Common myeloid progenitor, CD34-positive (primary cell): ENCODE measurements at regions not wholly inside any gene's neighbourhood (a gene's known extent, or its start where the extent isn't known, plus 50 kb on each side); places are given as distances from the start of the nearest gene placed in this dataset.

ENCODE experiments used
- CTCF ChIA-PET: fragments of 350-600 bp; sonication (Branson Sonifier 250); formaldehyde crosslinking; loops from one replicate; lab custom pipeline; 2021; ENCODE audit warnings: antibody characterized with exemption; lab: Charles Lee
- POLR2A ChIA-PET: fragments of 350-600 bp; sonication (Branson Sonifier 250); formaldehyde crosslinking; loops from one replicate; lab custom pipeline; 2021; ENCODE audit warnings: antibody characterized with exemption; lab: Charles Lee
- DNase-seq, 3 donors: peaks; one replicate each; pipeline versions ENCODE4 v3.0.0 to v3.0.0-alpha.2; 2013
- H3K27ac ChIP-seq, 2 experiments: 1 replicate in 1 of 2; 2 replicates in 1 of 2; pipeline ENCODE4 v1.7.0; 2013; ENCODE audit warnings: inconsistent platforms in 2 of 2, low read length in 2 of 2, mild to moderate bottlenecking in 2 of 2, low read depth in 1 of 2, moderate library complexity in 1 of 2; ENCODE audit not compliant: severe bottlenecking in 2 of 2, insufficient read depth in 1 of 2, poor library complexity in 1 of 2
- H3K27me3 ChIP-seq, 5 experiments: replicated peaks in 2 of 5; 1 replicate in 3 of 5; 2 replicates in 2 of 5; pipeline versions ENCODE4 v1.6.1 to v1.7.0; 2013; ENCODE audit warnings: low read length in 4 of 5, mild to moderate bottlenecking in 2 of 5, moderate library complexity in 2 of 5, inconsistent platforms in 1 of 5; ENCODE audit not compliant: insufficient read depth in 5 of 5, control insufficient read depth in 4 of 5
- H3K36me3 ChIP-seq, 4 experiments: 1 replicate in 2 of 4; 2 replicates in 2 of 4; pipeline versions ENCODE4 v1.6.1 to v1.7.0; 2013; ENCODE audit warnings: low read length in 3 of 4, control low read depth in 1 of 4, mild to moderate bottlenecking in 1 of 4; ENCODE audit not compliant: control insufficient read depth in 4 of 4, insufficient read depth in 4 of 4
- H3K4me1 ChIP-seq, 4 experiments: 1 replicate in 3 of 4; 2 replicates in 1 of 4; pipeline versions ENCODE4 v1.6.1 to v1.7.1; 2013; ENCODE audit warnings: low read length in 3 of 4, mild to moderate bottlenecking in 3 of 4, control low read depth in 1 of 4, inconsistent platforms in 1 of 4, moderate library complexity in 1 of 4; ENCODE audit not compliant: control insufficient read depth in 4 of 4, insufficient read depth in 4 of 4; ENCODE audit errors: control extremely low read depth in 1 of 4
- H3K4me3 ChIP-seq, 7 experiments: 1 replicate in 4 of 7; 2 replicates in 3 of 7; pipeline versions ENCODE4 v1.5.1 to v1.7.0; 2013; ENCODE audit warnings: mild to moderate bottlenecking in 7 of 7, low read length in 6 of 7, moderate library complexity in 6 of 7, inconsistent platforms in 2 of 7, low read depth in 2 of 7, control low read depth in 1 of 7; ENCODE audit not compliant: insufficient read depth in 4 of 7, control insufficient read depth in 1 of 7; ENCODE audit errors: extremely low read depth in 1 of 7
- H3K9me3 ChIP-seq, 5 experiments: 1 replicate in 4 of 5; 2 replicates in 1 of 5; pipeline versions ENCODE4 v1.6.1 to v1.7.1; 2013; ENCODE audit warnings: low read length in 4 of 5, mild to moderate bottlenecking in 2 of 5, inconsistent platforms in 1 of 5, low read depth in 1 of 5, moderate library complexity in 1 of 5; ENCODE audit not compliant: control insufficient read depth in 4 of 5, insufficient read depth in 2 of 5; ENCODE audit errors: control extremely low read depth in 1 of 5
- WGBS: methylation state at CpG from one replicate; pipeline ENCODE4 v1.1.5; 2013; ENCODE audit not compliant: insufficient coverage; 5-methylcytosine and 5-hydroxymethylcytosine counted together

DNA sequence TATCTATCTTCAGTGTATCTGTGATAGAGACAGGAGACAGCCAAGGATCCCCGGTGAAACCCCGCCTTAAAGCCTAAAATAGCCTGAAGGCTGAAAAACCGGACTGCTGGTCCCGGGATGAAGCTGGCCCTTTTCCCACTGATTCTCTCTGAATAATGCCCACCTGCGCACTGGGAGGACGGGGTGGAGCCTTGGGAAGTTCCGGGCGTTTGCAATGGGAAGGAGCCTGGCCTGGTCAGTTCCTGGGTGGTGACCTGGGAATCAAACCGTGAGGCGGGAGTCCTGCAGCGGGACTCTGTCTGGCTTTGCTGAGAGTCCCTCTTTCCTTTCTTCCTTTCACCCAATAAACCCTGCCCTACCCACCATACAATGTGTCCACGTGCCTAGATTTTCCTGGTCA, 157.9 kb downstream of the C3orf38 start:
- Histone ChIP-seq H3K4me1 (no peaks in the 10 kb centered on the region), H3K27me3 (peaks cover 0 to 2% (median 0%) of the 10 kb centered on the region in 5 experiments), H3K27ac (no peak overlapping the region), H3K36me3 (no peaks in the 10 kb centered on the region), H3K9me3 (no peaks in the 10 kb centered on the region), H3K4me3 (no peak overlapping the region)
- ChIA-PET POLR2A (no interaction called here), CTCF (no interaction called here)
- DNase-seq, result no peak
- WGBS, result 59% methylated on average over 9 of the region's 12 CpGs

DNA sequence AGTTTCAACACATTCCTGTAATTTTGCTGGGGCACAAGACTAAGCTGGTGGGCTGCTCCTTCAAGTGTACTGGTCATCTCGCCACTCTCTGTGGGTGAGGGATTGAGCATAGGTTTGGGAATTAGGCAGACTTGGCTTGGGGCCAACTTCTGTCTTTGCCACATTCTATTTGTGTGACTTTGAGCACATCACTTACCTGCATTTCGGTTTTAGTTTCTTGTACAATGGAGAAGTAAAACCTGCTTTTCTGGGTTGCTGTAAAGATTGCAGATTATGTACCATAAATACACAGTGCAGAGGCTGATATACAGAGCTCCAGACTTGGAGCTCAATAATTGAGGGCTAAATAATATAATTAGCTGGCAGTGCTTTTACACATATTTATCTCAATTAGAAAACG, 162.1 kb downstream of the C3orf38 start:
- Histone ChIP-seq H3K4me3 (no peak overlapping the region), H3K27me3 (peaks cover 0 to 2% (median 0%) of the 10 kb centered on the region in 5 experiments), H3K4me1 (no peaks in the 10 kb centered on the region), H3K9me3 (no peaks in the 10 kb centered on the region), H3K36me3 (no peaks in the 10 kb centered on the region), H3K27ac (no peak overlapping the region)
- ChIA-PET POLR2A (no interaction called here), CTCF (no interaction called here)
- WGBS, result no CpG with 5 or more reads among the region's 3 CpGs
- DNase-seq, result no peak

DNA sequence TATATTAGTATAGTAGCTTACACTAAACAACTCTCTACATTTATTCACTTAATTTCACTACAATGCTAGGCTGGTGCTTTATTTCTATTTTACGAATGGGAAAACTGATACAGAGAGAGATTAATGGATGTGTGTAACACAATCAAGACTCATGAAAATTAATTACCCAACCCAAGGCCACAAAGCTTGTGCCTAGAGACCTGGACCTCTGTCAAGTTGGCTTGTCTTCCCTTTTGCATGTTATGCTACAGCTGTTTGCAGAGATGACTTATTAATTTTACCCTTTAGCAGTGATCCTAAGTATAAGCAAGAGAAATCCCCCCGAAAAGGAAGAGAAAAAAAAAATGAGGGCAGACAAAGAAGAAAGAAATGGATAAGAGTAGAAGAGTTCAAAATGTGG, 162.5 kb downstream of the C3orf38 start:
- ChIA-PET POLR2A (no interaction called here), CTCF (no interaction called here)
- H3K4me3 ChIP-seq, result no peak overlapping the region
- H3K36me3 ChIP-seq, result no peaks in the 10 kb centered on the region
- H3K27ac ChIP-seq, result no peak overlapping the region
- no peaks in the 10 kb centered on the region for H3K4me1 ChIP-seq
- no CpG with 5 or more reads among the region's 2 CpGs for WGBS
- DNase-seq, result no peak
- H3K27me3 ChIP-seq, result peaks cover 0 to 2% (median 0%) of the 10 kb centered on the region in 5 experiments
- H3K9me3 ChIP-seq, result no peaks in the 10 kb centered on the region

- no peak overlapping the region for H3K27ac ChIP-seq
- ChIA-PET CTCF (no interaction called here), POLR2A (no interaction called here)
- H3K36me3 ChIP-seq, result no peaks in the 10 kb centered on the region
- no peaks in the 10 kb centered on the region for H3K9me3 ChIP-seq
- DNase-seq, result no peak
- H3K4me3 ChIP-seq, result no peak overlapping the region
- no peaks in the 10 kb centered on the region for H3K4me1 ChIP-seq
- 91% methylated on average over 3 of the region's 3 CpGs for WGBS
- H3K27me3 ChIP-seq, result no peaks in the 10 kb centered on the region
Observed at GRCh38 chr3:88318067-88318466, 168.3 kb downstream of the C3orf38 start.

GRCh38 chr3:88321363-88322050, 171.7 kb downstream of the C3orf38 start:
- ChIA-PET CTCF (no interaction called here), POLR2A (no interaction called here)
- H3K4me1 ChIP-seq, result no peaks in the 10 kb centered on the region
- WGBS, result 100% methylated on average over 1 of the region's 3 CpGs
- no peak overlapping the region for H3K27ac ChIP-seq
- H3K27me3 ChIP-seq, result no peaks in the 10 kb centered on the region
- no peaks in the 10 kb centered on the region for H3K36me3 ChIP-seq
- no peak for DNase-seq
- no peak overlapping the region for H3K4me3 ChIP-seq
- no peaks in the 10 kb centered on the region for H3K9me3 ChIP-seq

- H3K27me3 ChIP-seq, result no peaks in the 10 kb centered on the region
- H3K4me3 ChIP-seq, result no peak overlapping the region
- ChIA-PET POLR2A (no interaction called here), CTCF (no interaction called here)
- H3K4me1 ChIP-seq, result no peaks in the 10 kb centered on the region
- DNase-seq, result no peak
- H3K9me3 ChIP-seq, result no peaks in the 10 kb centered on the region
- H3K36me3 ChIP-seq, result no peaks in the 10 kb centered on the region
- H3K27ac ChIP-seq, result no peak overlapping the region
- 86% methylated on average over 2 of the region's 2 CpGs for WGBS
Observed at GRCh38 chr3:88324788-88325187, 175.0 kb downstream of the C3orf38 start.

DNA sequence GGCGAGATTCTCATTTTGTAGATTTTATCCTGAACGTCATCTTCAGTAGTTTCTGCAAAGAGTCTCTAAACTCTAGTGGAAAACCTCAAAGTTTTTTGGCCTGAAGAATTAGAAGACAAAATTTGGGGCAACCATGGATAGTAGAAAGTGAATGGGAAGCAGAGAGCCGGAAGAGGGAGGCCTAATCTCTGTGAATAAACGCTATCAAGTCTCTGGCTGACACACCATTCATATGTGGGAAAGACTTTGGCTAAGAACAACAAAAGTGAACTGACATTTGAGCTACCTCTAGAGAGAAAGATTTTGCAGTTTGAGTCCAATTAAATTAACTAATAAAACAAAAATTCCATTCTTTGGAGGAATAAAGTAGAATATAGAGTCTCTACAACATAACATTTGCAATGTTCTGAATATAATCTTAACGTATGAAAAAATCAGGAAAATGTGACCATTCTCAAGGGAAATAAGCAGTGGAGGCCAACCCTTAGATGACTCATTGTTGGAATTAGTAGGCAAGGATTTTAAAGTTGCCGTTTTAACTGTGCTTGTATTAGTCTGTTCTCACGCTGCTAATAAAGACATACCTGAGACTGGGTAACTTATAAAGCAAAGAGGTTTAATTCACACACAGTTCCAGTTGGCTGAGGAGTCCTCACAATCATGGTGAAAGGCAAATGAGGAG, 184.6 kb downstream of the C3orf38 start:
- Histone ChIP-seq H3K27me3 (no peaks in the 10 kb centered on the region), H3K36me3 (no peaks in the 10 kb centered on the region), H3K4me3 (no peak overlapping the region), H3K4me1 (no peaks in the 10 kb centered on the region), H3K27ac (no peak overlapping the region), H3K9me3 (peaks cover 0 to 4% (median 0%) of the 10 kb centered on the region in 5 experiments)
- DNase-seq, result no peak
- ChIA-PET POLR2A (no interaction called here), CTCF (no interaction called here)
- WGBS, result 100% methylated on average over 6 of the region's 7 CpGs
